HepG2 (cell line): ENCODE measurements at regions not wholly inside any gene's neighbourhood (a gene's known extent, or its start where the extent isn't known, plus 50 kb on each side); places are given as distances from the start of the nearest gene placed in this dataset.

Experiments
- ATAC-seq: fragments of 200-7000 bp; cut with Tn5 transposase; 3 replicates; pipeline ENCODE4 v1.9.1; 2020; ENCODE audit warnings: mild to moderate bottlenecking, moderate library complexity
- BruUV-seq: library from RNA; stranded (reverse); fragments of 400-500 nt; replicated peaks from 2 replicates; lab custom pipeline; 2021; lab: Mats Ljungman, UMichigan
- CTCF ChIA-PET: fragments of 300-600 bp; formaldehyde crosslinking; extraction: SDS; loops from one replicate; lab custom pipeline; 2021; ENCODE audit warnings: low total read pairs, inconsistent platforms, low intra/inter-chr PET ratio; lab: Yijun Ruan, JAX
- POLR2A ChIA-PET: fragments of 350-600 bp; sonication (Branson Sonifier 250); formaldehyde crosslinking; loops from one replicate; lab custom pipeline; 2020; ENCODE audit warnings: antibody characterized with exemption, inconsistent platforms; lab: Yijun Ruan, JAX
- DNase-seq: peaks from one replicate; pipeline ENCODE4 v3.0.0-alpha.2; 2015; ENCODE audit warnings: low spot score
- FAIRE-seq: peaks from 3 replicates; lab custom pipeline; 2011; peaks lifted over from hg19 to GRCh38; lab: Jason Lieb, UNC
- H2AFZ ChIP-seq: one replicate; pipeline ENCODE4 v1.6.1; 2011; ENCODE audit warnings: low read length, inconsistent platforms
- H3K27ac ChIP-seq: fragments of 300-600 bp; 3 replicates; pipeline ENCODE4 v1.8.0; 2011; ENCODE audit warnings: mixed run types, mild to moderate bottlenecking, mixed read lengths, low read length, inconsistent platforms; ENCODE audit not compliant: insufficient read depth; ENCODE audit errors: extremely low read length
- H3K27me3 ChIP-seq, 2 experiments: fragments of 200-600 bp in 1 of 2; 2 replicates in 1 of 2; 3 replicates in 1 of 2; pipeline versions ENCODE4 v1.6.0 to v1.8.0; 2011; ENCODE audit warnings: low read length in 2 of 2, mild to moderate bottlenecking in 2 of 2, moderate library complexity in 2 of 2, inconsistent platforms in 1 of 2; ENCODE audit not compliant: insufficient read depth in 2 of 2, control insufficient read depth in 1 of 2
- H3K36me3 ChIP-seq, 2 experiments: fragments of 200-600 bp in 1 of 2; replicated peaks in 1 of 2; 2 replicates in 1 of 2; 3 replicates in 1 of 2; pipeline versions ENCODE4 v1.5.1 to v1.8.0; 2011; ENCODE audit warnings: low read length in 2 of 2, inconsistent platforms in 1 of 2; ENCODE audit not compliant: insufficient read depth in 2 of 2, control insufficient read depth in 1 of 2
- H3K4me1 ChIP-seq: 2 replicates; pipeline ENCODE4 v1.5.1; 2012; ENCODE audit warnings: low read length, inconsistent platforms; ENCODE audit not compliant: insufficient read depth
- H3K4me2 ChIP-seq: 2 replicates; pipeline ENCODE4 v1.6.0; 2011; ENCODE audit warnings: low read depth, low read length, inconsistent platforms
- H3K4me3 ChIP-seq, 3 experiments: fragments of 200-600 bp in 1 of 3; sonication (generic), shearing (Covaris generic) in 1 of 3; replicated peaks in 1 of 3; 2 replicates each; pipeline ENCODE4 v1.5.1; 2011 to 2016; ENCODE audit warnings: low read length in 3 of 3, inconsistent platforms in 2 of 3, low read depth in 2 of 3, mild to moderate bottlenecking in 2 of 3, control low read depth in 1 of 3, mixed read lengths in 1 of 3; ENCODE audit not compliant: insufficient read depth in 1 of 3
- H3K79me2 ChIP-seq: one replicate; pipeline ENCODE4 v1.6.1; 2011; ENCODE audit warnings: low read length, inconsistent platforms; ENCODE audit not compliant: insufficient read depth
- H3K9ac ChIP-seq: 2 replicates; pipeline ENCODE4 v1.6.0; 2011; ENCODE audit warnings: mild to moderate bottlenecking, low read depth, low read length, inconsistent platforms; ENCODE audit not compliant: insufficient read depth
- H3K9me3 ChIP-seq: 2 replicates; pipeline ENCODE4 v1.5.1; 2012; ENCODE audit warnings: mild to moderate bottlenecking, low read length
- H4K20me1 ChIP-seq: 2 replicates; pipeline ENCODE4 v1.6.0; 2011; ENCODE audit warnings: inconsistent platforms, mild to moderate bottlenecking, low read length, moderate library complexity; ENCODE audit not compliant: insufficient read depth
- FOSL1 ChIP-seq: sonication (generic); formaldehyde crosslinking; IDR thresholded peaks from 2 replicates; pipeline ENCODE4 v1.9.0; 2021; ENCODE audit warnings: missing genetic modification reagents, borderline replicate concordance
- MNT ChIP-seq: fragments of 450-650 bp; IDR thresholded peaks from 2 replicates; pipeline ENCODE4 v1.6.1; 2016
- PCBP1 ChIP-seq: fragments of 200-400 bp; formaldehyde crosslinking; IDR thresholded peaks from 2 replicates; pipeline ENCODE4 v1.6.1; 2017; ENCODE audit warnings: mild to moderate bottlenecking, low read depth, low read length, borderline replicate concordance
- ZNF17 ChIP-seq: sonication (generic); formaldehyde crosslinking; IDR thresholded peaks from 2 replicates; pipeline ENCODE4 v1.5.0; 2020; ENCODE audit warnings: mild to moderate bottlenecking, missing genetic modification reagents
- WGBS: methylation state at CpG from one replicate; pipeline ENCODE4 v1.1.6; 2017; ENCODE audit warnings: low lambda C conversion rate; 5-methylcytosine and 5-hydroxymethylcytosine counted together
- in situ Hi-C: cut with HindIII; loops from 2 replicates; pipeline ENCODE4 v1.10.0; 2017; ENCODE audit warnings: low pct_unique_long_range_greater_than_20kb; ENCODE audit not compliant: extremely low pct_ligation_motif_present
- intact Hi-C: fragments of 100-400 bp; cut with micrococcal nuclease; formaldehyde crosslinking; loops from one replicate; pipeline ENCODE4 v1.10.0; 2022; ENCODE audit not compliant: unreplicated experiment
- TF ChIP-seq, protein P1 (sequence below): sonication (generic); formaldehyde crosslinking; IDR thresholded peaks from 2 replicates; pipeline ENCODE4 v1.4.0; 2020; ENCODE audit warnings: missing genetic modification reagents, borderline replicate concordance
- TF ChIP-seq, protein P2 (sequence below): sonication (generic); formaldehyde crosslinking; IDR thresholded peaks from 2 replicates; pipeline ENCODE4 v1.5.1; 2020; ENCODE audit warnings: mild to moderate bottlenecking, missing genetic modification reagents

DNA sequence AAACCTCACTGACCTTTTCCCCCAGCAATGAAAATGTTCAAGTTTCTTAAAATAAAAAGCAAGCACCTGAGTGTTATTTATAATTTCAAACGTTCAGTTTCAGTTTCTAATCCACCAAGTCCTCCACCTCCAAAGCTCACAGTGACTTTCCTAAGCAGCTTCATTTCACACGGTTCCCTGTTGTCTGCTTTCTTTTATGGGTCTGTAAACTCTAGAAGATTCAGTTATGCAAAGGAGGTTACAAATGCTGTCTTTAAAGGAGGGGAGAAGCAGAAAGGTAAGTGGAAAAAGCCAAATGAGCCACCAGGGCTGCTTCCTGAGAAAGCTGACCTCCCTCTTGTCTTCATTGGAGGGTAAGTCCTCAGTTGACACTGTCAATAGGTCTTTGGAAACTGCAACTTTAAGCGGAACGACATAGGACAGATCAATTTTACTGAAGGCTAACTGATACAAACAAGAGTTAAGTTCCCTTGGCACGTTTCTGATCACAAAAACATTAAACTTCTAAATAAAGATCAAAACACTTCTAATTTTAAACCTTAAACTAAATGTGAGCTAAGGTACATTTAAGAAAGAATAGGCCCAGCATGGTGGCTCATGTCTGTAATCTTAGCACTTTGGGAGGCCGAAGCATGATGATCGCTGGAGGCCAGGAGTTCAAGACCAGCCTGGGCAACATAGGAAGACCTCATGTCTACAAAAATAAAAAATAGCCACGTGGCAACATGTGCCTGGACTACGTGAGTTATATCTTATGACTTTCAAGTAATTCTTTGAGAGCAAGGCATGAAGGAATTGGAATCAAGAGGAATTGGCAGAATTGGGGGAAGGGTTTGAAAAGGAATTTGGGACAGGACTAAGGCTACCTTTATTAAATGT, 151.9 kb upstream of the UBE2E1 start:
- H3K27me3 ChIP-seq, result 0 out of 5 replicates have a peak, but pooled peaks cover 0 to 4% of the 10 kb centered on the region in 2 experiments
- BruUV-seq, result no TSS peak
- H3K9ac ChIP-seq, result no peak overlapping the region
- 21% methylated on average over 9 of the region's 9 CpGs for WGBS
- no peak overlapping the region for H3K27ac ChIP-seq
- no peaks in the 10 kb centered on the region for H4K20me1 ChIP-seq
- no peak for DNase-seq
- H3K79me2 ChIP-seq, result no peaks in the 10 kb centered on the region
- no peak for ATAC-seq
- TF ChIP-seq MNT, result peak; percentile 51; the same call in 1 of the 2 replicates
- TF ChIP-seq, protein P1, sequence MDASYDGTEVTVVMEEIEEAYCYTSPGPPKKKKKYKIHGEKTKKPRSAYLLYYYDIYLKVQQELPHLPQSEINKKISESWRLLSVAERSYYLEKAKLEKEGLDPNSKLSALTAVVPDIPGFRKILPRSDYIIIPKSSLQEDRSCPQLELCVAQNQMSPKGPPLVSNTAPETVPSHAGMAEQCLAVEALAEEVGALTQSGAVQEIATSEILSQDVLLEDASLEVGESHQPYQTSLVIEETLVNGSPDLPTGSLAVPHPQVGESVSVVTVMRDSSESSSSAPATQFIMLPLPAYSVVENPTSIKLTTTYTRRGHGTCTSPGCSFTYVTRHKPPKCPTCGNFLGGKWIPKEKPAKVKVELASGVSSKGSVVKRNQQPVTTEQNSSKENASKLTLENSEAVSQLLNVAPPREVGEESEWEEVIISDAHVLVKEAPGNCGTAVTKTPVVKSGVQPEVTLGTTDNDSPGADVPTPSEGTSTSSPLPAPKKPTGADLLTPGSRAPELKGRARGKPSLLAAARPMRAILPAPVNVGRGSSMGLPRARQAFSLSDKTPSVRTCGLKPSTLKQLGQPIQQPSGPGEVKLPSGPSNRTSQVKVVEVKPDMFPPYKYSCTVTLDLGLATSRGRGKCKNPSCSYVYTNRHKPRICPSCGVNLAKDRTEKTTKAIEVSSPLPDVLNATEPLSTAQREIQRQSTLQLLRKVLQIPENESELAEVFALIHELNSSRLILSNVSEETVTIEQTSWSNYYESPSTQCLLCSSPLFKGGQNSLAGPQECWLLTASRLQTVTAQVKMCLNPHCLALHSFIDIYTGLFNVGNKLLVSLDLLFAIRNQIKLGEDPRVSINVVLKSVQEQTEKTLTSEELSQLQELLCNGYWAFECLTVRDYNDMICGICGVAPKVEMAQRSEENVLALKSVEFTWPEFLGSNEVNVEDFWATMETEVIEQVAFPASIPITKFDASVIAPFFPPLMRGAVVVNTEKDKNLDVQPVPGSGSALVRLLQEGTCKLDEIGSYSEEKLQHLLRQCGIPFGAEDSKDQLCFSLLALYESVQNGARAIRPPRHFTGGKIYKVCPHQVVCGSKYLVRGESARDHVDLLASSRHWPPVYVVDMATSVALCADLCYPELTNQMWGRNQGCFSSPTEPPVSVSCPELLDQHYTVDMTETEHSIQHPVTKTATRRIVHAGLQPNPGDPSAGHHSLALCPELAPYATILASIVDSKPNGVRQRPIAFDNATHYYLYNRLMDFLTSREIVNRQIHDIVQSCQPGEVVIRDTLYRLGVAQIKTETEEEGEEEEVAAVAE (CRISPR knock-in tag), result no peak
- TF ChIP-seq, protein P2, sequence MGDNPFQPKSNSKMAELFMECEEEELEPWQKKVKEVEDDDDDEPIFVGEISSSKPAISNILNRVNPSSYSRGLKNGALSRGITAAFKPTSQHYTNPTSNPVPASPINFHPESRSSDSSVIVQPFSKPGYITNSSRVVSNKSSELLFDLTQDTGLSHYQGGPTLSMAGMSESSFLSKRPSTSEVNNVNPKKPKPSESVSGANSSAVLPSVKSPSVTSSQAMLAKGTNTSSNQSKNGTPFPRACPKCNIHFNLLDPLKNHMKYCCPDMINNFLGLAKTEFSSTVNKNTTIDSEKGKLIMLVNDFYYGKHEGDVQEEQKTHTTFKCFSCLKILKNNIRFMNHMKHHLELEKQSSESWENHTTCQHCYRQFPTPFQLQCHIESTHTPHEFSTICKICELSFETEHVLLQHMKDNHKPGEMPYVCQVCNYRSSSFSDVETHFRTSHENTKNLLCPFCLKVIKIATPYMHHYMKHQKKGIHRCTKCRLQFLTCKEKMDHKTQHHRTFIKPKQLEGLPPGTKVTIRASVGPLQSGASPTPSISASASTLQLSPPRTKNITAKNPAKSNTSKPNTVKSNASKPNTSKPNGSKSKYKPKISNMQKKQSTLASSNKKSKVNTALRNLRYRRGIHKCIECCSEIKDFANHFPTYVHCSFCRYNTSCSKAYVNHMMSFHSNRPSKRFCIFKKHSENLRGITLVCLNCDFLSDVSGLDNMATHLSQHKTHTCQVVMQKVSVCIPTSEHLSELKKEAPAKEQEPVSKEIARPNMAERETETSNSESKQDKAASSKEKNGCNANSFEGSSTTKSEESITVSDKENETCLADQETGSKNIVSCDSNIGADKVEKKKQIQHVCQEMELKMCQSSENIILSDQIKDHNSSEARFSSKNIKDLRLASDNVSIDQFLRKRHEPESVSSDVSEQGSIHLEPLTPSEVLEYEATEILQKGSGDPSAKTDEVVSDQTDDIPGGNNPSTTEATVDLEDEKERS (CRISPR knock-in tag), result no peak
- TF ChIP-seq FOSL1 (CRISPR knock-in tag), result no peak
- TF ChIP-seq ZNF17 (CRISPR knock-in tag), result no peak
- TF ChIP-seq PCBP1, result no peak
- no peaks in the 10 kb centered on the region for H3K36me3 ChIP-seq
- H2AFZ ChIP-seq, result no peak overlapping the region
- in situ Hi-C loops (no loop called here), intact Hi-C loops (no loop called here)
- ChIA-PET POLR2A (no interaction called here), CTCF (no interaction called here)
- H3K4me2 ChIP-seq, result no peak overlapping the region
- H3K4me1 ChIP-seq, result no peaks in the 10 kb centered on the region
- FAIRE-seq, result no peak
- no peak overlapping the region for H3K4me3 ChIP-seq
- H3K9me3 ChIP-seq, result no peaks in the 10 kb centered on the region; the same call in 1 of the 2 replicates
